K562 (cell line): ENCODE measurements at regions not wholly inside any gene's neighbourhood (a gene's known extent, or its start where the extent isn't known, plus 50 kb on each side); places are given as distances from the start of the nearest gene placed in this dataset.

Experiments
- EP300 ChIP-seq: IDR thresholded peaks from 2 replicates; pipeline ENCODE4 v1.6.1; 2012; ENCODE audit warnings: low read length, improper control_type of control experiment
- MXI1 ChIP-seq: IDR thresholded peaks from 2 replicates; pipeline ENCODE4 v1.6.1; 2011; ENCODE audit warnings: low read depth, mild to moderate bottlenecking, improper control_type of control experiment, low read length
- POLR2A ChIP-seq: fragments of 450-650 bp; conservative IDR thresholded peaks from 2 replicates; pipeline ENCODE4 v1.6.1; 2016
- ZSCAN32 ChIP-seq: fragments of 450-650 bp; formaldehyde crosslinking; IDR thresholded peaks from 2 replicates; pipeline ENCODE4 v1.4.0; 2020; ENCODE audit warnings: mild to moderate bottlenecking, moderate library complexity

DNA sequence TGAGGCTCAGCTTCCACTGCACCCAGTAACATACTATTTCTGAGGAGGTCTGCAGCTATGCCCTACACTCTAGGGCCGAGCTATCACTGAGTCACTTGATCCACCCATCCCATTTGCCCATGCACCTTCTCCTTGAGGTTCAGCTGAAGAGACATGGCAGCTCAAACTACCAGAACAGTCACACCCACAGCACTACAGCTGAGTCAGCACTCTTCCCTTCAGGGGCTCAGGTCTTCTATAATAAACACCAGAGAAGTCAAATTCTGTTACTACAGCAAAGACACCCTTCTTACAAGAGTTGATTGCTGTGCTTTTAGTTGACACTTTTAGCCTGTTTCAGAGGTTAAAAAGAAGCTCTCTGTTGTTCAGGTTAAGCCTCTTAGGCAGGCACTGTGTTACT, 1696.4 kb upstream of the ADGRL3 start:
- TF ChIP-seq EP300 (no peak), ZSCAN32 (CRISPR knock-in tag) (no peak), POLR2A (no peak), MXI1 (no peak)
